NCI-H1105 treated with DMSO at 0.1 percent for 48 hours (cell line): ENCODE measurements at regions not wholly inside any gene's neighbourhood (a gene's known extent, or its start where the extent isn't known, plus 50 kb on each side); places are given as distances from the start of the nearest gene placed in this dataset.

ENCODE experiments used
- DNase-seq: peaks from one replicate; lab custom pipeline; 2025; lab: John Stamatoyannopoulos, UW

- no peak for DNase-seq
Measured at GRCh38 chr1:218938259-218938658, 235.4 kb upstream of the LYPLAL1 start.

DNA sequence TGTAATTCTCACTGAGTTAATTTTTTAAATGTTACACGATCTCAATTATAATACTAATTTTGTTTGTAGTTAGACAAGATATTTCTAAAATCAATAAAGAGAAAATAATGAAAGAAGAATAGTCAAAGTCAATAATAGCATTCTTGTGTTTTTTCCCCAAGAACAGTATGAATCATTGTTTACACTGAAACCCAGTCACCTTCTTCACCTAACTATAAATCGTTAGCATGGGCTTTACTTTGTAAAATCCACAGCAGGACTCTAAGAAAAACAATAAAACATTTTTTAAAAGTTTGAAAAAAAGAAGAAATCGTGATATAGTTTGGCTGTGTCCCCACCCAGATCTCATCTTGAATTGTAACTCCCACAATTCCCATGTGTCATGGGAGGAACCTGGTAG, 234.6 kb upstream of the LYPLAL1 start:
- DNase-seq: no peak

DNA sequence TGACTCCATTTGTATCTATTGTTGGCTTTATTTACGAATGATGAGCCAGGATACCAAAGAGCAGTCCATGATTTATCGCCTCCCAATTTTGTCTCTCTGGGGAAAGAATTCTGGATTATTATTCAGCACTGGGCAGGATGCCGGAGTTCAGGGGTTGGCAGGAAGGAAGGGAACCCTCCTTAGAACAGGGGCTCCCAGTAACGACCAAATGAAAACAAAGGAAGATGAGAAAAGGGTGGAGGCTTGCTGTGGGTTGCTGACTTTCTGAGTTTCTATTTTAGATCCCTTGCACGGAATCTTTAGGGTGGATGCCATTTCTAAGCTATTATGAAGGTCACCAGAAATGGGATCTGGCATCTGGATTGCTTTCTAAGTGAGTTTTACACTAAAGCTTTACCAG, 231.2 kb upstream of the LYPLAL1 start:
- DNase-seq: no peak

GRCh38 chr1:218943371-218943770, 230.3 kb upstream of the LYPLAL1 start:
- no peak for DNase-seq

DNA sequence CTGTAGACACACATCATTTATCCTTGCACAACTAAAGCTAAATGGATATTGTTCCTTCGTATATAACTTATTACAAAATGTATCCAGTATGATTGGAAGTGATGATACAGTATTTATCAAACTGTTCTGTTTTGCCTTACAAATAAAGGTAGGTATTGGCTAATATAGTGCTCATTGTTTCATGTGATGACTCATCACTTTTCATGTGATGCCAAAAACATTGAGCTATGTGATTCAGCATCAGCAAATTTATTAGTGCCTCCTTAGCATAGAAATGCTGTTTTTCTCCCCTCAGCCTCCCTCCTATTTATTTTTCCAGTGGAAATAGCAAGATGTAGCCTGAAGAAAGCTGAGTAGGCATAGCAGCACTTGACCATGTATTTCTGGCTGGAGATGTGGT, 228.6 kb upstream of the LYPLAL1 start:
- no peak for DNase-seq

DNA sequence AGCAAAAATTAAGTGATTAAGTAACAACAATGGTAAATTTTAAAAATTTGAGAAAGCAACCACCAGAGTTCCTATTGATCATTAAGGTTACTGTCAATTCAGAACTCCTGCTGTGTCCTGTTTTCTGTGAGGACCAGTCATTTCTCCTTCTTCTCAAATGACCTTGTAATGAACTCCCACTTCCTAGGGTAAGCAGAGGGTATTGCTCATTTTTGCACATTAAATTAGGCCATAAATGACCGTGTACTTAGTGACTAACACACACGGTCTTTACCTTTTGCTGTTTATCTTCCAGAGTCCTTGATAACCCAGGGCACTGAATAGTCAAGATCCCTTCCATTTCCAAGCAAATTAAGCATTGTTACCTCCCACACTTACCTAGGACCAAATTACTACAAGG, 227.5 kb upstream of the LYPLAL1 start:
- DNase-seq: no peak

- no peak for DNase-seq
Measured at GRCh38 chr1:218948446-218948845, 225.2 kb upstream of the LYPLAL1 start.

DNA sequence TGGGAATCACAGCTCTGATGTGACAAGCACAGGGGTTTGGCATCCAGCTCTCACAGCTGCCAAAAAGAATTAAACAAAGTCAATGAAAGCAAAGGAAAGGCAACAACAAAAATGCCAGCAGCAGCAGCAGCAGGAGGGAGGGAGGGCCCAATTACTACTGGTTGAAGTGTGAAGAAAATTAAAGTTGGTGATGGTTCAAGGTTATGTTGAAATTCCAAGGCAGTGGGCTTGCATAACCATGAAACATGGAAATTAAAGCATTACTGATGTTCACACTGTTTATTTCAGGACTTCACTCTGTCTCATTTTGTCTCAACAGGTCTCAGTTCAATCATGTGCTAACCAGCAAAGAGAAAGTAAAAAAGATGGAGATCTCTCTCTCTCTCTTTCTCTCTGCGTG, 220.3 kb upstream of the LYPLAL1 start:
- no peak for DNase-seq

DNA sequence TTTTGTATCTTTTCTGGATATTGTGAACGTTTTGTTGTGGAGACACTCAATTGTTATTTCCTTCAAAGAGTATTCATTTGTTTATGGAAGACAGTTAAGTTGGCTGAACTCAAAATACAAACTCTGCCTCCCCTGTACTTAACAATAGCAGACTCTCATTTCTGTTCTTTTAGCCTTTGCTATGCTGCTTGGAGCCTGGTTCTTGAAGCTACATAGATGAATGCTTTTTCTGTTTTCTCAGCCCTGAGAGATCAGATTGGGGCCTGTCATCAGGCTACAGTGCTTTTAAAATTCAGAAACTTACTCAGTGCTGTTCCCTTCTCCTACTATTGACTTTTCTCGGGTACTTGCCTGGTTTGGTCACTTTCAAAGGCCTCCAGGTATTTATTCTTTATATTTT, 215.7 kb upstream of the LYPLAL1 start:
- DNase-seq: no peak

GRCh38 chr1:218959784-218960183, 213.9 kb upstream of the LYPLAL1 start:
- DNase-seq: no peak

GRCh38 chr1:218964471-218965185, 209.1 kb upstream of the LYPLAL1 start:
- no peak for DNase-seq

DNA sequence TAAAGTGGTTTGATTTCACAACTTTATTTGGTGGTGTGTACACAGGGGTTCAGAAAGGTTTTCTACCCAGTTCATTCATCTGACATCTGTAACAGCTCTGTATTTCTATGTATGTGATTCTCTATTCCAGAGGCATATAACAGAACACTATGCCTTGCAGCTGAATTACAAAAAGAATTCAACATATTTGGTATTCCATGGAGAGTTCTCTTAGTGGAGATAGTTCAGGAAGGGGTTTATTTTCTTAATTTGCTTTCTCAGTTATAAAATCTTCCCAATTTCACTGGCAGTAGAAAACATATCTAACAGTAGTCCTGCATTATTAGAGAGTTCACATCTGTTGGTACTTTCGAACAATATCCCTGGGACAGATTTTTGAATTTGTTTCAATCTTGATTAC, 207.9 kb upstream of the LYPLAL1 start:
- DNase-seq: no peak

DNA sequence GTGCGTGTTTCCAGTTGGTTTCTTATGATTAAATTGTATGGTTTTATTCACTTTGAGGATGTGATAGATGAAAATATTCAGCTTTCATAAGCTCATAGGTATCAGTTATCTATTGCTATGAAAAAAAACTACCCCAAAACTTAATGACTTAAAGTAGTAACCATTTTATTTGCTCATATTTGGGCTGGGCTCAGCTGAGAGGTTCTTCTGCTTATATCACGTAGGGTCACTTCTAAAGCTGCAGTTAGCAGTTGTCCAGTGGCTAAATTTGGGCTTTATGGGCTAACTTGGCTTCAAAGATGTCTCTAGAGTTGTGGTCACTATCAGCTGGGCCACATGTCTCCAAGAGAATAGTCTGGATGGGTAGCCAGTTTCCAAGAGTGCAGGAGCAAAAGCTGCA, 206.4 kb upstream of the LYPLAL1 start:
- no peak for DNase-seq

DNA sequence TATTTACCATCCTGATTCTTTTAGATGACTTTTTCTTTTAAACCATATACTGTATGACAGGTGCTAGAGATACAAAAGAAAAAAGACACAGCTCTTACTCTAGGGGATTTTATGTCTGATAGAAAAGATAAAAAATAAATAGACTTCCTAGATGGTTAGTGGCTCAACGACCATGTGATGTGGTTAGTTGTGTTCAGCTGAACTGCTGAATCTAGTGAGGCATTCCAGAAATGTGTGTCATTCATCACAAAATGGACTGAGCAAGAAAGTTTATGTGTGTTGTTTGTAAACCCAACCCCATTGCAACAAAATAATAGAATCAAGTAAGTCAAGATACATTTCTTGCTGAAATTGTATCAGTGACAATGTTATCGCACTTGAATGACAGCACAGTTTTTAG, 205.8 kb upstream of the LYPLAL1 start:
- no peak for DNase-seq

DNA sequence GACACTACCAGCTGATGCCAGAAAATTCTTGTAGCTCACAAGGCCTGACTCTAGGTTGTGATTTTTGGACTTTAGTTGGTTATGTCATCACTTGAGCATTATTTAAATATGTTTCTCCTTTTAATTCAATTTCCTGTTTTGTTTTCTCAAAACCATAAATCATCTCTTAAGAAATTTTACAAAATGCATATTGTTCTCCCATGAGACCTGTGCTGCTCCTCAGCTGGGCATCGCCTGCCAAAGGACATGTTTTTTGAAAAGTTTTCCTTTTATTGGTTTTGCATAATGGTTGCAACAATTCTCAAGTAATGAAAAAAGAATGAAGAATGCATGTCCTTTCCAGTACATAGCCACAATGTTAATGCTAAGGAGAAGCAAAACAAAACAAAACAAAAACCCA, 204.7 kb upstream of the LYPLAL1 start:
- no peak for DNase-seq

DNA sequence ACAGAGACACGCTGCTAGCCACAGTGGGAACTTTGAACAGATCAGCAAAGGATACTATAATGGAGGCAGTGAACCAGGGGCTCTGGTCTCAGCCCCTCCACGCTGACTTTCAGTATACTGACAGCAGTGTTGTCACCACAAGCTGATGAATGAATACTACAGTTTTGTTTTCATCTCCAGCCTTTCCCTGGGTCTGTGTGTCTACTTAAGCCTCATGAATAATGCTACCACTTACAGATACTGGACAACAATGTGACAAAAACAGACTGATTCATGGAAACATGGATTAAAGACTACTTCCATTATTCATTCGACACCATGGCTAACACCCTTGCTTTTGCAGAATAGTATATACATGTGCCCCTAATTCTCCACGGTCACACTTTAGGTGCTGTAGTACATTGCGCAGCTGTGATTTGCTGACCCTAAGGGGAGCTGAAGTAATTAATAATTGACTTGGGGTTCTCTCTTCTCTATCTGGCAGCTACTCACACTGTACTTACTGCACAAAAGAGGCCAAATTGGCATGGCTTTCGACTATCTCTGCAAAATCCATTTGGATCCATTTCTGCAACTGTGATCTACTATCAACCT, 203.2 kb upstream of the LYPLAL1 start:
- DNase-seq: no peak

GRCh38 chr1:218971156-218971555, 202.5 kb upstream of the LYPLAL1 start:
- DNase-seq: no peak

DNA sequence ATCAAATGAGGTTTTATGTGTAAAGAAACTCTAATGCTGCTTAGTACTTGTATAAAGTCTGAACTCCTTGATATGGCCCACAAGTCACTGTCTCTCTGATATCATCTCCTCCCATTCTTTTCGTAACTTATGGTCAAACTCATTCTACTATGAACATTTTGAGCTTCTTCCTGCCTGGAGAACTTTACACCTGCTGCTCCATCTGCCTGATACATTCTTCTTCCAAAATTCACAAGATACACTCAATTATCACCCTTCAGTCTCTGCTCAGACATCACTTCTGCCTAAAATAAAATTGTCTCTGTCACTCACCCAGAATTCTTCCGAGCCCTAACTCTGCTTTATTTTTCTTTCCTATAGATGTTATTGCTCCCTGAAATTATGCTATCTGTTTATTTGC, 192.8 kb upstream of the LYPLAL1 start:
- DNase-seq: no peak

DNA sequence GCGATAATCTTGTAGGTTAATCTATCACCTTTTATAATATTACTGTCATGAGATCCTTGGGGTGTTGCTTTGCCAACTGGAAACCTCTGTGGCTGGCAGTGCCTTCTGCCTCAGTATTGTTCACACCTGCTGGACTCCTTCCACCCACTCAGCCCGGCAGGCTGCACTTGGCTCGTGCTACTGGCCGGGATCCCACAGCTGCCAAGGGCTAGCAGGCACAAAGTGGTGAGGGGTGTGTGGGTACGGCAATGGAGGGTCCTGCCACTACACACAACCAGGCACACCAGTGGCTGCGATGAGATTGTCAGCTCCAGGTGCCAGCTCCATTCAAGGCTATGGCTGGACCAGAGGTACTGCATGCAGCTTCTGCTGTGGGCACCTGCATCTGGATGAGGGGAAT, 191.2 kb upstream of the LYPLAL1 start:
- no peak for DNase-seq

GRCh38 chr1:218983433-218983832, 190.2 kb upstream of the LYPLAL1 start:
- no peak for DNase-seq

GRCh38 chr1:218983848-218984247, 189.8 kb upstream of the LYPLAL1 start:
- no peak for DNase-seq

GRCh38 chr1:218985424-218985984, 188.2 kb upstream of the LYPLAL1 start:
- DNase-seq: no peak

GRCh38 chr1:218986816-218987215, 186.9 kb upstream of the LYPLAL1 start:
- DNase-seq: no peak

GRCh38 chr1:218990019-218990418, 183.7 kb upstream of the LYPLAL1 start:
- DNase-seq: no peak
